HUES48 (cell line): ENCODE measurements at regions not wholly inside any gene's neighbourhood (a gene's known extent, or its start where the extent isn't known, plus 50 kb on each side); places are given as distances from the start of the nearest gene placed in this dataset.
"Not testable (repeated sequence)": the region's sequence is repeated elsewhere in the genome, so short reads cannot be mapped to it uniquely, and the experiment has no call there.

Source experiments
- H3K27ac ChIP-seq: one replicate; pipeline ENCODE4 v1.7.0; 2013; ENCODE audit warnings: low read depth, low read length, inconsistent platforms
- H3K27me3 ChIP-seq: 2 replicates; pipeline ENCODE4 v1.6.1; 2013; ENCODE audit warnings: mild to moderate bottlenecking, low read length; ENCODE audit not compliant: control insufficient read depth, insufficient read depth
- H3K36me3 ChIP-seq: 2 replicates; pipeline ENCODE4 v1.6.1; 2013; ENCODE audit warnings: low read length; ENCODE audit not compliant: control insufficient read depth, insufficient read depth
- H3K4me1 ChIP-seq: 2 replicates; pipeline ENCODE4 v1.6.1; 2013; ENCODE audit warnings: mild to moderate bottlenecking, low read length; ENCODE audit not compliant: control insufficient read depth, insufficient read depth
- H3K4me3 ChIP-seq: 2 replicates; pipeline ENCODE4 v1.5.1; 2013; ENCODE audit warnings: mild to moderate bottlenecking, low read depth, low read length
- H3K9ac ChIP-seq: 2 replicates; pipeline ENCODE4 v1.6.1; 2013; ENCODE audit warnings: mild to moderate bottlenecking, low read depth, low read length, moderate library complexity
- H3K9me3 ChIP-seq: 2 replicates; pipeline ENCODE4 v1.6.1; 2013; ENCODE audit warnings: low read length; ENCODE audit not compliant: control insufficient read depth, insufficient read depth

DNA sequence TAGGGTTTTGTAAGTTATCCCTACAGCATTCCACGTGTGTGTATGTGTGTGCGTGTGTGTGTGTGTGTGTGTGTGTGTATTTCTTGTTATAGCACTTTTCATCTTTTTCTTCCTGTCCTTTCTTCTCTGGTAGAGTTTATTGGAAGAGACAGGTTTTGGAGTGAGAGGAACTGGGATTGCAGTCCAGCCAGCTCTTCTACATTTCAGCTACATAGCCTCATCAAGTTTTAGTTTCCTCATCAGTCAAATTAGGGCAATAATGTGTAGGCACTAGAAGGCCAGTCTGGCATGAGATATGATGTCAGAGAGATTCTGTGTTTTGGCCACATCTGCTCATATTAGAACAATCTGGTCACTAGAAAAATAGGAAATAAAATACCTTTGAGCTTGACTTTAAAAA, 1283.5 kb upstream of the TENM4 start:
- H3K9me3 ChIP-seq = no peaks in the 10 kb centered on the region
- no peaks in the 10 kb centered on the region for H3K36me3 ChIP-seq
- no peak overlapping the region for H3K9ac ChIP-seq
- no peaks in the 10 kb centered on the region for H3K27me3 ChIP-seq
- no peak overlapping the region for H3K27ac ChIP-seq
- H3K4me3 ChIP-seq = no peak overlapping the region
- peaks cover 3% of the 10 kb centered on the region; the same call in 1 of the 2 replicates for H3K4me1 ChIP-seq

DNA sequence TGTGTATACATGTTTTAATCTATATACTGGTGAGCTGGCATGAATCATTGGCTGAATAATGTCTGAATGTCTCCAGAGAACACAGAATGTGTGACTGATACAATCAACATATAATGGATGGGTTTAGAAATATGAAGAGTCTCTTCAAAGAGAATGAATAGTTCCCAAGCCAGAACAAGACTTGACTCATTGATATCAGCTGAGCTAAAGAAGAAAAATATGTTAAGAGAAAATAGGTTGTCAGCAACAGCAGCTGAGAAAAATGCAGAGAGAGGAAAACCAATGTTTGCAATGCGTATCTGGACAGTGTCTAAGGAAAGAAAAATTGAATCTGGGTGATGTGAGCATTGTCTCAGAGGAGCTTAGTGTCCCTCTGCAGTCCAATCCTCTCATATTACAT, 1281.8 kb upstream of the TENM4 start:
- H3K27ac ChIP-seq = no peak overlapping the region
- H3K27me3 ChIP-seq = no peaks in the 10 kb centered on the region
- no peak overlapping the region for H3K9ac ChIP-seq
- H3K36me3 ChIP-seq = no peaks in the 10 kb centered on the region
- no peaks in the 10 kb centered on the region for H3K9me3 ChIP-seq
- H3K4me3 ChIP-seq = no peak overlapping the region
- peaks cover 2% of the 10 kb centered on the region; the same call in 1 of the 2 replicates for H3K4me1 ChIP-seq

DNA sequence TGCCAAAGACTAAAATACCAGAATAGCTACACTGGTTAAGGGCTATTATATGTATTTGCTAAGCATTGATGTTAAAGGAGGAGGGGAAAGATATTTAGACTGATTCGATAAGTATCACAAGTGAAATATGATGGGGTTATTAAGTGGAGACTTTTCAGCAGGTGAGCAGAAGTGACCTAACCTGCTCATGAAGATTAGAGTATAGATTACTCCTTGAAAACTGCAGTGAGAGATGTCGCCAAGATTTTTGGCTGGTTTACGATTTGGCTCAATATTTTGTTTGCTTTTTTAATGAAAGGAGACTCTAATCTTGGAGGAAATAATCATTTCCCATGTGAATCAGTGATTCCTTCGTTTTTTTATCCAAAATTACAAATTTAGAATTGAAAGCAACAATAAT, 1279.5 kb upstream of the TENM4 start:
- Histone ChIP-seq H3K9ac (no peak overlapping the region), H3K36me3 (no peaks in the 10 kb centered on the region)

DNA sequence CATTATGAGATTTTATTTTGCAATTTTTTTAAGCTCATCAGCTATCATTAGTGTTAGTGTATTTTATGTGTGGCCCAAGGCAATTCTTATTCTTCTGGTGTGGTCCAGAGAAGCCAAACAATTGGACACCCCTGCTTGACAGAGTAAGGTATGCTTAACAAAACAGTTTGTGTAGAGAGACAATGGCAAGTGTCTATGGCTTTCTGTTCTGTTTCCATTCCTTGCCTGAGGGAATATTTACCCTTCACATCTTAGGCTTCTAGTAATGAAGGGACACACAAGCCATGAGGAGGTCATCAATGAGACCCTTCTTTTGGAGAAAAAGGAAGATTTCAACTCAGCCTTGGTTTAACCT, 1278.4 kb upstream of the TENM4 start:
- no peak overlapping the region for H3K4me3 ChIP-seq

More for the DNA sequence above, 1279.5 kb upstream of the TENM4 start:
- Histone ChIP-seq H3K4me3 (no peak overlapping the region), H3K27me3 (no peaks in the 10 kb centered on the region), H3K27ac (no peak overlapping the region), H3K9me3 (no peaks in the 10 kb centered on the region), H3K4me1 (no peaks in the 10 kb centered on the region)

DNA sequence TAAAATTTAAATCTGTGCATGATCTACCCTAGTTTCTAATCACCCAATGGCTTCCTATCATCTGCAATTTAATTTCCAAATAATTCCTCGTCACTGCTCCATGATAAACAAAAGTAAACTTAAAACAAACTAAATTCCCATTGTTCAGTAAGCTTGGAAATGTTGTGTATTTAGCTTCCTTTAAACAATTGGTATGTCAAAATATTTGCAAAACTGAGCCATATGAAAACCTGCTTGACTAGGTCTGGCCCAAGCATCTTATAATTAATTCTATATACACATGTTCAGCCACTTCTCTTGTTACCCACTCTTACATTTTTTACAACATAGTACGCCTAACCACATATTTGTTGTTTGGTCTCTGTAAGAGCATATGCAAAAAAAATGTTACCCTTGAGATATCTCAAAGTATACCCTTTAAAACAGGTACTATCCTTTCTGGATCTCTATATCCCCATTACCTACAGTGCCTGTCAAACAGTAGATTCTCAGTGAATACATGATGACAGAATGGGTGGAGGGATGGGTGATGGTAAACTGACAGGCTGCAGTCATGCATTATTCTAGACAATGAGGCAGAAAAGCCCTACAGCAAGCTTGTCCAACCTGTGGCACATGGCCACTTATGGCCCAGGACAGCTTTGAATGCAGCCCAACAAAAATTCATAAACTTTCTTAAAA, 1277.9 kb upstream of the TENM4 start:
- Histone ChIP-seq H3K9me3 (no peaks in the 10 kb centered on the region), H3K36me3 (no peaks in the 10 kb centered on the region), H3K27ac (no peak overlapping the region), H3K4me1 (no peaks in the 10 kb centered on the region), H3K27me3 (no peaks in the 10 kb centered on the region), H3K9ac (no peak overlapping the region), H3K4me3 (no peak overlapping the region)

More for the DNA sequence above, 1278.4 kb upstream of the TENM4 start:
- no peaks in the 10 kb centered on the region for H3K4me1 ChIP-seq
- no peaks in the 10 kb centered on the region for H3K36me3 ChIP-seq
- no peak overlapping the region for H3K9ac ChIP-seq
- H3K27me3 ChIP-seq = no peaks in the 10 kb centered on the region
- no peak overlapping the region for H3K27ac ChIP-seq
- H3K9me3 ChIP-seq = no peaks in the 10 kb centered on the region

DNA sequence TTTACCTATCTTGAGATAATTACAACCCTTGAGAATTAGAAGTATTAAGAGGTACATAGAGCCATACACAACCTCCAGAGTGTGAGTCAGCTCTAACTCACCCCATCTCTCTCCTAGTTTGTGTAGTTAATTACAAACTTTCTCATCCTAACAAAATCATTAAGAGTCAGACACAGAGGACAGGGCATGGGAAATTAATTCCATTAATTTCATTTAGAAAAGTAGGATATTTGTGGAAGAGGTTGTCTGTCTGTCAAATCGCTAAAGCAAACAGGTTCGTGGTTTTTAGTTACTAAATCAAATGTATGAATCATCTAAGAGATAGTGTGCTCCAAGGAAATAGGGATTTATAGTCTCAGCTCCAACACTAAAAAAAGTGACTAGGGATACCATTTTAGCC, 1261.4 kb upstream of the TENM4 start:
- no peaks in the 10 kb centered on the region for H3K9me3 ChIP-seq
- no peak overlapping the region for H3K4me3 ChIP-seq
- no peak overlapping the region for H3K9ac ChIP-seq
- H3K36me3 ChIP-seq = no peaks in the 10 kb centered on the region
- H3K27ac ChIP-seq = no peak overlapping the region
- H3K27me3 ChIP-seq = no peaks in the 10 kb centered on the region
- no peaks in the 10 kb centered on the region for H3K4me1 ChIP-seq

DNA sequence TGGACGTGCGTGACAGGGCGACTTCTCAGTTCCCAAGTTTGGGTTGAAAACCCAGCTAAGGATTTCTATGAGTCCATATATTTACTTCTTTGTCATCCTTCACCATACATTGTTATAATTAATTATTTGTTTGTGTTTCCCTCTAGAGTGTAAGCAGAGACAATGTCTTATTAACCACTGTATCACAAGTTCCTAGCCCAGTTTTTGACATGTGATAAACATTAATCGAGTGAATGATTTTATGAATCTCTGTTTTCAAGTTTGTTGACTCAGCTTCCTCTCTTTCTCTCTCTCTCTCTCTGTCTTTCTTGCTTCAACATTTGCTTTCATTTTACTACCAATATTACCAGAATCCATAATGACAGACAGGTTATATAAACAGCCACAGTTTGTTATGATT, 1259.6 kb upstream of the TENM4 start:
- H3K27me3 ChIP-seq = no peaks in the 10 kb centered on the region
- H3K4me3 ChIP-seq = no peak overlapping the region
- H3K9me3 ChIP-seq = no peaks in the 10 kb centered on the region
- no peaks in the 10 kb centered on the region for H3K36me3 ChIP-seq
- no peak overlapping the region for H3K27ac ChIP-seq
- no peaks in the 10 kb centered on the region for H3K4me1 ChIP-seq
- no peak overlapping the region for H3K9ac ChIP-seq

DNA sequence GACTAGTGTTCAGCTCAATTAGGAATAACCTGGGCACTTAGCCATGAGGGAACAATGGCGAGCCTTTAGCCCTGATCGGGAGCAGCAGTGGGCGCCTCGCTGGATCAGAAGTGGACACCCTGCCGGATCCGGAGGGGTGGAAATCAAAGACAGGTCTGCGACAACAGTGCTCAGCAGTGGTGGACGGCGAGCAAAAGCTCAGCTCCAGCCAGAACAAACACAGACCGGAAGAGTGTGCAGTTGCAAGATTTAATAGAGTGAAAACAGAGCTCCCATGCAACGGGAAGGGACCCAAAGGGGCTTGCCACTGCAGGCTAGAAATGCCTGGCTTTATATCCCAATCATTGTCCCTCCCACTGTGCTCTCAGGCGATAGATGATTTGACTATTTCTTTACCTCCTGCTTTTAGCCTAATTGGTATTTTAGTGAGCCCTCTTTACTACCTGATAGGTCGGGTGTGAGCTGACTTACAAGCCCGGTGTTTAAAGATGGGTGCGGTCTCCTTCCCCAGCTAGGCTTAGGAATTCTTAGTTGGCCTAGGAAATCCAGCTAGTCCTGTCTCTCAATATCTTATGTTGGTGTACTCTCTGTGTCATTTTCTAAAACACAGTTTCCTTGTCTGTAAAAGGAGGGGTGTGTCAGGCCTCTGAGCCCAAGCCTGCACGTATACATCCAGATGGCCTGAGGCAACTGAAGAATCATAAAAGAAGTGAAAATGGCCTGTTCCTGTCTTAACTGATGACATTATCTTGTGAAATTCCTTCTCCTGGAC, 1258.8 kb upstream of the TENM4 start:
- H3K27ac ChIP-seq, H3K4me1 ChIP-seq, H3K9me3 ChIP-seq, H3K27me3 ChIP-seq, H3K9ac ChIP-seq, H3K4me3 ChIP-seq, H3K36me3 ChIP-seq: not testable (repeated sequence)

DNA sequence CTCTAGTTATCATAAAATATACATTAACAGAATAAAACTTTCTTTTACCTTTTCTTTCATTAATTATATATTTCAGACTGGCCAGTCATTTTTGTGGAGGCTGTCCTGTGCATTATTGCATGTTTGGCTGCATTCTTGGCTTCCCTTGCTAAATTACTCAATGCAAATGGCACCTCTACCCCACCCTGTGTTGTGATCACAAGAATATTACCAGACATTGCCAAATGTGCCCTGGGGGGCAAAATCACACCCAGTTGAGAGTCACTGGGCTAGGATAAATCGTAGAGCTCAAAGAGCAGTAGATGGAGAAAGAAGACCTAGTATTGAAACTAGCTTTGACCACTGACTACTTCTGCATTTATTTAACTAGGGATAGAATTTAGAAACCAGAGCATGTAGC, 1257.8 kb upstream of the TENM4 start:
- H3K27ac ChIP-seq = no peak overlapping the region
- no peak overlapping the region for H3K4me3 ChIP-seq
- H3K4me1 ChIP-seq = no peaks in the 10 kb centered on the region
- no peaks in the 10 kb centered on the region for H3K9me3 ChIP-seq
- H3K27me3 ChIP-seq = no peaks in the 10 kb centered on the region
- no peaks in the 10 kb centered on the region for H3K36me3 ChIP-seq
- H3K9ac ChIP-seq = no peak overlapping the region

DNA sequence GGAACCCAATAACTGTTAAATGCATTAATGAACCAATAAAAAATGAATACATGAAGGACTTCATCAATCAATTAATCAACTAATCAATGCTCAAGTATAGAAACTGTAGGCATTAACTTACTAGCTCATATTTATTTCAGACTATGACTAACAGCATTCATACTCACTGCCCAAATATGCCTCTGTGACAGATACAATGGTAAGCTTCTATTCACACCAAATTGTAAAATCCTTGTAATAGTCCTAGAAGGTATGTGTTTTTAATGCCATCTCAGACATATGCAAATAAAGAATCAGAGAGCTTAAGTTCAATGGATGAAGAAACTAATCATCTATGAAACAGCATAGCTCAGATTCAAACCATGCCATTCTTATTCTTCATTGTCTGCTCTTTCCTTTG, 1253.6 kb upstream of the TENM4 start:
- Histone ChIP-seq H3K36me3 (no peaks in the 10 kb centered on the region), H3K4me3 (no peak overlapping the region), H3K27ac (no peak overlapping the region), H3K4me1 (no peaks in the 10 kb centered on the region), H3K27me3 (no peaks in the 10 kb centered on the region), H3K9ac (no peak overlapping the region), H3K9me3 (no peaks in the 10 kb centered on the region)

DNA sequence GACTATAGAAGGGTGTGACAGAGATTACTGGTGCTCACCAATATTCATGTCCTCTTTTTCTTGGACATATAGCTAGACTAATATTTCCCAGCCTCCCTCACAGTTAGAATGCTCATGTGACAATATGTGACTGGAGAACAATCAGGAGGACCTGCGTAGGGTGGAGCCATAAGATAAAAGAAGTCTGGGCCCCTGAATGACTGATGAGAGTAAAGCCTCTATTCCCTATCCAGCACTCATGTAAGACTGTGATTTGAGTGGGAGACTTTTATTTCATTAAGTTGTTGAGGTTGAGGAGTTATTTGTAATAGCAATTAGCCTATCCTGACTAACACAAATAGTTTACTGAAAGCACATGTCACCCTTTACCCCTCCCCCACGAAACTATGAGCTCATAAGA, 1247.1 kb upstream of the TENM4 start:
- no peaks in the 10 kb centered on the region for H3K36me3 ChIP-seq
- H3K27ac ChIP-seq = no peak overlapping the region
- no peaks in the 10 kb centered on the region for H3K27me3 ChIP-seq
- H3K9me3 ChIP-seq = no peaks in the 10 kb centered on the region
- 0 out of 2 replicates have a peak, but pooled peaks cover 7% of the 10 kb centered on the region for H3K4me1 ChIP-seq
- H3K4me3 ChIP-seq = no peak overlapping the region
- no peak overlapping the region for H3K9ac ChIP-seq
